RWPE2 (cell line): ENCODE measurements at regions not wholly inside any gene's neighbourhood (a gene's known extent, or its start where the extent isn't known, plus 50 kb on each side); places are given as distances from the start of the nearest gene placed in this dataset.

Experiments used
- ATAC-seq: fragments of 200-7000 bp; cut with Tn5 transposase; 3 replicates; pipeline ENCODE4 v1.9.1; 2021; ENCODE audit warnings: low read depth
- DNase-seq: peaks from one replicate; pipeline ENCODE4 v3.0.0-alpha.2; 2020; ENCODE audit warnings: low spot score
- H3K27ac ChIP-seq: fragments of 450-650 bp; 2 replicates; pipeline ENCODE4 v1.5.1; 2017; ENCODE audit warnings: mild to moderate bottlenecking; ENCODE audit not compliant: poor library complexity, severe bottlenecking
- H3K27me3 ChIP-seq: fragments of 250-450 bp; sonication (Bioruptor Pico); 2 replicates; pipeline ENCODE4 v1.5.1; 2021; ENCODE audit warnings: mild to moderate bottlenecking, moderate library complexity; ENCODE audit not compliant: insufficient read depth, poor library complexity, severe bottlenecking
- H3K36me3 ChIP-seq: fragments of 250-450 bp; sonication (Bioruptor Pico); 2 replicates; pipeline ENCODE4 v1.5.1; 2020; ENCODE audit warnings: low read depth, mild to moderate bottlenecking, moderate library complexity
- H3K4me1 ChIP-seq: fragments of 250-450 bp; sonication (Bioruptor Pico); 2 replicates; pipeline ENCODE4 v1.5.1; 2021; ENCODE audit warnings: mild to moderate bottlenecking, moderate library complexity; ENCODE audit not compliant: insufficient read depth, poor library complexity, severe bottlenecking
- H3K4me3 ChIP-seq: fragments of 250-450 bp; sonication (Bioruptor Pico); 2 replicates; pipeline ENCODE4 v1.5.1; 2021; ENCODE audit warnings: mild to moderate bottlenecking, moderate library complexity; ENCODE audit not compliant: severe bottlenecking
- H3K9me3 ChIP-seq: fragments of 250-450 bp; sonication (Bioruptor Pico); 2 replicates; pipeline ENCODE4 v1.5.1; 2021; ENCODE audit warnings: mild to moderate bottlenecking, moderate library complexity; ENCODE audit not compliant: severe bottlenecking
- TF ChIP-seq, protein P1 (sequence below): fragments of 450-650 bp; IDR thresholded peaks from one replicate; pipeline ENCODE4 v1.5.1; 2017; ENCODE audit warnings: mild to moderate bottlenecking, moderate library complexity; ENCODE audit not compliant: poor library complexity, severe bottlenecking

DNA sequence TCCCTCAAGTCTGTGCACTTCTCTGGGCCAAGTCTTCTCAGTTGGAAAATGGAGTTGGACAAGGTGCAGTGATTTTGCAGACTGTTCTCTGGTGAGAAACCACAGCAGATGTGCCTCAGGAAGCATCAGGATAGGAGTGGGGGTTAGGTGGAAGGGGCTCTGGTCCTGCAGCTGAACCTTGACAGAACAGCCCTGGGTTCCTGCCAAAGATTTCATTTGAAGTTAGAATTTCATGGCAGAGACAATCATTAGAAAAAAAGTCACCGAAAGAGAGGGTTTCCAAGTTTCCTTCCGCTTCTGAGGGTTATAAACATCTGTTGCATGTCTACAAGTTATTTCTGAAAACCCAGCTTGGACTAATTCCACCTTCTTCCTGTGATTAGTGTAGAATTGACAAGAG is 80.4 kb upstream of the IRX3 start:
- TF ChIP-seq, protein P1, sequence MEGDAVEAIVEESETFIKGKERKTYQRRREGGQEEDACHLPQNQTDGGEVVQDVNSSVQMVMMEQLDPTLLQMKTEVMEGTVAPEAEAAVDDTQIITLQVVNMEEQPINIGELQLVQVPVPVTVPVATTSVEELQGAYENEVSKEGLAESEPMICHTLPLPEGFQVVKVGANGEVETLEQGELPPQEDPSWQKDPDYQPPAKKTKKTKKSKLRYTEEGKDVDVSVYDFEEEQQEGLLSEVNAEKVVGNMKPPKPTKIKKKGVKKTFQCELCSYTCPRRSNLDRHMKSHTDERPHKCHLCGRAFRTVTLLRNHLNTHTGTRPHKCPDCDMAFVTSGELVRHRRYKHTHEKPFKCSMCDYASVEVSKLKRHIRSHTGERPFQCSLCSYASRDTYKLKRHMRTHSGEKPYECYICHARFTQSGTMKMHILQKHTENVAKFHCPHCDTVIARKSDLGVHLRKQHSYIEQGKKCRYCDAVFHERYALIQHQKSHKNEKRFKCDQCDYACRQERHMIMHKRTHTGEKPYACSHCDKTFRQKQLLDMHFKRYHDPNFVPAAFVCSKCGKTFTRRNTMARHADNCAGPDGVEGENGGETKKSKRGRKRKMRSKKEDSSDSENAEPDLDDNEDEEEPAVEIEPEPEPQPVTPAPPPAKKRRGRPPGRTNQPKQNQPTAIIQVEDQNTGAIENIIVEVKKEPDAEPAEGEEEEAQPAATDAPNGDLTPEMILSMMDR = no peak
- Histone ChIP-seq H3K36me3 (no peaks in the 10 kb centered on the region), H3K27ac (no peak overlapping the region), H3K4me1 (no peaks in the 10 kb centered on the region), H3K9me3 (no peaks in the 10 kb centered on the region), H3K27me3 (no peaks in the 10 kb centered on the region), H3K4me3 (no peak overlapping the region)
- DNase-seq (no peak), ATAC-seq (no peak)

DNA sequence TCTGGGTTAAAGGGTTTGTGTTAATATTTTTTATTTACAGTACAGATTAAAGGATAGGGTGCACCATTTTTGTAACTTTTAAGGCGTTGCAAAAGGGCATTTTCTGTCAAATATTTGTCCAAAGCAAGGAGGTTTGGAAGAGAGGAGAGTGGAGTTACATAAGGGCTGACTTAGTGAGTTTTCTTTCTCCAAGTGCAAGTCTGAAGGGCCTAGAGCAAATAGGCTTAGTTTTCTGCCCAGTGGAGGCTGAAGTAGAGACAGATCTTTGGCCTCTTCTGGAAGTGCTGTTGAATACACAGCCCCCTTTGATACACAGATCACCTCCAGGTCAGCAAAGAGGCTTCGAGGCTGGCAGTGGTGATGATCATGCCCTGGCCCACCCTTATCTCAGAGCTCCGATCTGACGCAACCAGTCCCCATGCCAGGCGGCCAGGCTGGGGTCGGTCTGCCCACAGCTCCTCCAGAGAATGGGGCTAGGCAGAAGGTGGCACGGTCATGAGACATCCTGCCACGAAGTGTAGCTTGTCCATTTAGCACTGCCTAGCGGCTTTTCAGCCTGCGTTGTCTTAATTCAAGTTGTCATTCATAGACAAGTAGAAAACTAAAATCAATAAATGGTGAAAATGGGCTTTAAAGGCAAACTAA is 79.5 kb upstream of the IRX3 start:
- DNase-seq = no peak
- H3K36me3 ChIP-seq = no peaks in the 10 kb centered on the region
- TF ChIP-seq, protein P1 = no peak
- no peaks in the 10 kb centered on the region for H3K4me1 ChIP-seq
- no peak for ATAC-seq
- no peak overlapping the region for H3K4me3 ChIP-seq
- no peaks in the 10 kb centered on the region for H3K27me3 ChIP-seq
- no peak overlapping the region for H3K27ac ChIP-seq
- H3K9me3 ChIP-seq = no peaks in the 10 kb centered on the region

- H3K9me3 ChIP-seq = no peaks in the 10 kb centered on the region
- H3K4me3 ChIP-seq = no peak overlapping the region
- no peaks in the 10 kb centered on the region for H3K4me1 ChIP-seq
- no peak for ATAC-seq
- no peak overlapping the region for H3K27ac ChIP-seq
- no peaks in the 10 kb centered on the region for H3K36me3 ChIP-seq
- H3K27me3 ChIP-seq = no peaks in the 10 kb centered on the region
- TF ChIP-seq, protein P1 = no peak
- DNase-seq = no peak
Observed at GRCh38 chr16:54363766-54364165, 77.2 kb upstream of the IRX3 start.

- no peak for ATAC-seq
Observed at GRCh38 chr16:54362591-54363206, 76.1 kb upstream of the IRX3 start.

More at GRCh38 chr16:54362591-54363206, 76.1 kb upstream of the IRX3 start:
- no peaks in the 10 kb centered on the region for H3K36me3 ChIP-seq
- H3K27ac ChIP-seq = no peak overlapping the region
- no peak for DNase-seq
- no peak overlapping the region for H3K4me3 ChIP-seq
- no peaks in the 10 kb centered on the region for H3K27me3 ChIP-seq
- no peaks in the 10 kb centered on the region for H3K4me1 ChIP-seq
- TF ChIP-seq, protein P1 = no peak
- no peaks in the 10 kb centered on the region for H3K9me3 ChIP-seq
